Mesenchymal stem cell (in vitro differentiated cells and primary cell): ENCODE measurements at regions not wholly inside any gene's neighbourhood (a gene's known extent, or its start where the extent isn't known, plus 50 kb on each side); places are given as distances from the start of the nearest gene placed in this dataset.

ENCODE experiments used
- DNase-seq: peaks from one replicate; pipeline ENCODE4 v3.0.0-alpha.2; 2013
- H2AFZ ChIP-seq: one replicate; pipeline ENCODE4 v1.6.1; 2013; ENCODE audit warnings: low read depth, mild to moderate bottlenecking, control low read depth, inconsistent platforms, low read length, moderate library complexity
- H2AK5ac ChIP-seq: 2 replicates; pipeline ENCODE4 v1.6.1; 2013; ENCODE audit warnings: low read length, moderate library complexity, mild to moderate bottlenecking, inconsistent platforms; ENCODE audit not compliant: severe bottlenecking
- H2BK120ac ChIP-seq: one replicate; pipeline ENCODE4 v1.6.1; 2013; ENCODE audit warnings: low read depth, mild to moderate bottlenecking, inconsistent platforms, low read length, moderate library complexity
- H2BK12ac ChIP-seq, 2 experiments: one replicate each; pipeline ENCODE4 v1.6.1; 2013; ENCODE audit warnings: inconsistent platforms in 2 of 2, low read length in 2 of 2, mild to moderate bottlenecking in 2 of 2, moderate library complexity in 2 of 2, control low read depth in 1 of 2
- H2BK15ac ChIP-seq: one replicate; pipeline ENCODE4 v1.6.1; 2013; ENCODE audit warnings: mild to moderate bottlenecking, low read depth, inconsistent platforms; ENCODE audit not compliant: poor library complexity, severe bottlenecking
- H2BK5ac ChIP-seq: 2 replicates; pipeline ENCODE4 v1.6.1; 2013; ENCODE audit warnings: low read depth, mild to moderate bottlenecking, low read length, control low read depth, inconsistent platforms; ENCODE audit not compliant: poor library complexity, severe bottlenecking
- H3K14ac ChIP-seq, 2 experiments: one replicate each; pipeline ENCODE4 v1.6.1; 2013; ENCODE audit warnings: inconsistent platforms in 2 of 2, low read length in 2 of 2, control low read depth in 1 of 2, mild to moderate bottlenecking in 1 of 2, moderate library complexity in 1 of 2
- H3K18ac ChIP-seq, 2 experiments: one replicate each; pipeline ENCODE4 v1.6.1; 2013; ENCODE audit warnings: inconsistent platforms in 2 of 2, low read length in 2 of 2, control low read depth in 1 of 2, low read depth in 1 of 2, mild to moderate bottlenecking in 1 of 2
- H3K23ac ChIP-seq, 2 experiments: one replicate each; pipeline ENCODE4 v1.6.1; 2013; ENCODE audit warnings: inconsistent platforms in 2 of 2, low read length in 2 of 2, mild to moderate bottlenecking in 2 of 2, moderate library complexity in 2 of 2, control low read depth in 1 of 2
- H3K27ac ChIP-seq: 2 replicates; pipeline ENCODE4 v1.5.1; 2013; ENCODE audit warnings: mild to moderate bottlenecking, moderate library complexity, low read length, control low read depth, inconsistent platforms; ENCODE audit not compliant: poor library complexity, severe bottlenecking
- H3K27me3 ChIP-seq, 2 experiments: 2 replicates each; pipeline versions ENCODE4 v1.6.1 to v1.7.0; 2013; ENCODE audit warnings: low read length in 2 of 2, mild to moderate bottlenecking in 2 of 2, moderate library complexity in 2 of 2, control low read depth in 1 of 2, inconsistent platforms in 1 of 2; ENCODE audit not compliant: control insufficient read depth in 1 of 2, insufficient read depth in 1 of 2
- H3K36me3 ChIP-seq, 2 experiments: 2 replicates each; pipeline versions ENCODE4 v1.6.1 to v1.7.0; 2013; ENCODE audit warnings: low read length in 2 of 2, control low read depth in 1 of 2, inconsistent platforms in 1 of 2, low read depth in 1 of 2, mild to moderate bottlenecking in 1 of 2; ENCODE audit not compliant: insufficient read depth in 2 of 2, control insufficient read depth in 1 of 2
- H3K4ac ChIP-seq, 2 experiments: one replicate each; pipeline ENCODE4 v1.6.1; 2013; ENCODE audit warnings: inconsistent platforms in 2 of 2, low read length in 2 of 2, mild to moderate bottlenecking in 2 of 2, moderate library complexity in 2 of 2, control low read depth in 1 of 2, low read depth in 1 of 2
- H3K4me1 ChIP-seq: 2 replicates; pipeline ENCODE4 v1.6.1; 2013; ENCODE audit warnings: low read depth, low read length, control low read depth; ENCODE audit not compliant: control insufficient read depth, insufficient read depth
- H3K4me2 ChIP-seq: 2 replicates; pipeline ENCODE4 v1.6.1; 2013; ENCODE audit warnings: low read length, mild to moderate bottlenecking, inconsistent platforms; ENCODE audit not compliant: poor library complexity, severe bottlenecking
- H3K4me3 ChIP-seq, 2 experiments: 2 replicates each; pipeline versions ENCODE4 v1.5.1 to v1.7.0; 2013; ENCODE audit warnings: low read length in 2 of 2, mild to moderate bottlenecking in 2 of 2, control low read depth in 1 of 2, low read depth in 1 of 2; ENCODE audit not compliant: insufficient read depth in 1 of 2
- H3K79me1 ChIP-seq: replicated peaks from 2 replicates; pipeline ENCODE4 v1.6.1; 2013; ENCODE audit warnings: mild to moderate bottlenecking, control low read depth, low read length, inconsistent platforms; ENCODE audit not compliant: poor library complexity, severe bottlenecking
- H3K9ac ChIP-seq: 2 replicates; pipeline ENCODE4 v1.7.0; 2013; ENCODE audit warnings: mild to moderate bottlenecking, low read length, moderate library complexity
- H3K9me3 ChIP-seq: 2 replicates; pipeline ENCODE4 v1.7.0; 2013; ENCODE audit warnings: mild to moderate bottlenecking, low read length; ENCODE audit not compliant: control insufficient read depth
- H4K8ac ChIP-seq: one replicate; pipeline ENCODE4 v1.6.1; 2013; ENCODE audit warnings: inconsistent platforms, mild to moderate bottlenecking, low read length, moderate library complexity
- H4K91ac ChIP-seq: one replicate; pipeline ENCODE4 v1.6.1; 2013; ENCODE audit warnings: mild to moderate bottlenecking, low read length, inconsistent platforms
- WGBS: methylation state at CpG from one replicate; pipeline ENCODE4 v1.1.7; 2013; ENCODE audit warnings: mixed read lengths; 5-methylcytosine and 5-hydroxymethylcytosine counted together

GRCh38 chr4:148954011-148954749 lies 512.0 kb upstream of the NR3C2 start:
- Histone ChIP-seq H3K79me1 (no peaks in the 10 kb centered on the region), H2BK120ac (no peak overlapping the region), H3K4me1 (no peaks in the 10 kb centered on the region), H2AK5ac (no peak overlapping the region), H2AFZ (no peak overlapping the region), H4K91ac (no peak overlapping the region), H3K18ac (no peak overlapping the region), H3K9me3 (no peaks in the 10 kb centered on the region), H2BK15ac (no peak overlapping the region), H4K8ac (no peak overlapping the region), H3K4me3 (no peak overlapping the region), H3K27me3 (no peaks in the 10 kb centered on the region), H3K4me2 (no peak overlapping the region), H3K9ac (no peak overlapping the region), H2BK12ac (no peak overlapping the region), H3K27ac (no peak overlapping the region), H3K4ac (no peak overlapping the region), H3K36me3 (no peaks in the 10 kb centered on the region), H2BK5ac (no peak overlapping the region), H3K23ac (no peak overlapping the region), H3K14ac (no peak overlapping the region)
- WGBS: 76% methylated on average over 7 of the region's 7 CpGs
- no peak for DNase-seq

GRCh38 chr4:148951346-148951745 lies 509.1 kb upstream of the NR3C2 start:
- no peaks in the 10 kb centered on the region for H3K27me3 ChIP-seq
- H3K9ac ChIP-seq: no peak overlapping the region
- no peaks in the 10 kb centered on the region for H3K9me3 ChIP-seq
- no peak overlapping the region for H3K27ac ChIP-seq
- no peak overlapping the region for H2BK12ac ChIP-seq
- DNase-seq: no peak
- no peak overlapping the region for H3K14ac ChIP-seq
- no peaks in the 10 kb centered on the region for H3K36me3 ChIP-seq
- no peak overlapping the region for H2AFZ ChIP-seq
- H3K79me1 ChIP-seq: no peaks in the 10 kb centered on the region
- no peak overlapping the region for H4K91ac ChIP-seq
- H3K4me1 ChIP-seq: no peaks in the 10 kb centered on the region
- no peak overlapping the region for H3K18ac ChIP-seq
- no peak overlapping the region for H2AK5ac ChIP-seq
- H2BK5ac ChIP-seq: no peak overlapping the region
- no peak overlapping the region for H2BK15ac ChIP-seq
- 79% methylated on average over 3 of the region's 3 CpGs for WGBS
- H3K23ac ChIP-seq: no peak overlapping the region
- no peak overlapping the region for H3K4me2 ChIP-seq
- H2BK120ac ChIP-seq: no peak overlapping the region
- H4K8ac ChIP-seq: no peak overlapping the region
- H3K4ac ChIP-seq: no peak overlapping the region
- no peak overlapping the region for H3K4me3 ChIP-seq

- Histone ChIP-seq H4K91ac (no peak overlapping the region), H3K4me1 (no peaks in the 10 kb centered on the region), H3K4me3 (no peak overlapping the region), H3K14ac (no peak overlapping the region), H3K27me3 (no peaks in the 10 kb centered on the region), H2BK15ac (no peak overlapping the region), H2BK120ac (no peak overlapping the region), H3K9ac (no peak overlapping the region), H3K4me2 (no peak overlapping the region), H3K79me1 (no peaks in the 10 kb centered on the region), H2AFZ (no peak overlapping the region), H2AK5ac (no peak overlapping the region), H3K36me3 (no peaks in the 10 kb centered on the region), H4K8ac (no peak overlapping the region), H3K18ac (no peak overlapping the region), H3K27ac (no peak overlapping the region), H3K9me3 (peaks cover 9% of the 10 kb centered on the region), H2BK5ac (no peak overlapping the region), H3K23ac (no peak overlapping the region), H3K4ac (no peak overlapping the region), H2BK12ac (no peak overlapping the region)
- no CpG with 5 or more reads among the region's 1 CpG for WGBS
- no peak for DNase-seq
Measured at GRCh38 chr4:148946271-148946670, 504.1 kb upstream of the NR3C2 start.

GRCh38 chr4:148944839-148945219 lies 502.6 kb upstream of the NR3C2 start:
- peaks cover 9% of the 10 kb centered on the region for H3K9me3 ChIP-seq
- no peak overlapping the region for H3K14ac ChIP-seq
- H2BK12ac ChIP-seq: no peak overlapping the region
- no peaks in the 10 kb centered on the region for H3K4me1 ChIP-seq
- no peak overlapping the region for H3K23ac ChIP-seq
- DNase-seq: no peak
- no peaks in the 10 kb centered on the region for H3K27me3 ChIP-seq
- H4K91ac ChIP-seq: no peak overlapping the region
- H2BK15ac ChIP-seq: no peak overlapping the region
- H2AK5ac ChIP-seq: no peak overlapping the region
- H2BK5ac ChIP-seq: no peak overlapping the region
- H3K79me1 ChIP-seq: no peaks in the 10 kb centered on the region
- no peak overlapping the region for H3K4ac ChIP-seq
- no peaks in the 10 kb centered on the region for H3K36me3 ChIP-seq
- H3K4me3 ChIP-seq: no peak overlapping the region
- no peak overlapping the region for H3K4me2 ChIP-seq
- no peak overlapping the region for H4K8ac ChIP-seq
- no peak overlapping the region for H2AFZ ChIP-seq
- no peak overlapping the region for H3K18ac ChIP-seq
- no peak overlapping the region for H3K9ac ChIP-seq
- H2BK120ac ChIP-seq: no peak overlapping the region
- H3K27ac ChIP-seq: no peak overlapping the region
